ENCODE measurements at regions not wholly inside any gene's neighbourhood (a gene's known extent, or its start where the extent isn't known, plus 50 kb on each side); places are given as distances from the start of the nearest gene placed in this dataset.

GRCh38 chr16:7017006-7017662 lies 315.5 kb upstream of the RBFOX1 start:
- no peak for DNase-seq

- DNase-seq, result no peak
These were observed 317.9 kb upstream of the RBFOX1 start for GRCh38 chr16:7014756-7015155.

GRCh38 chr16:7013990-7014389 lies 318.7 kb upstream of the RBFOX1 start:
- no peak for DNase-seq

GRCh38 chr16:7004266-7004665 lies 328.4 kb upstream of the RBFOX1 start:
- no peak for DNase-seq

GRCh38 chr16:6993544-6993943 lies 339.1 kb upstream of the RBFOX1 start:
- DNase-seq, result no peak

GRCh38 chr16:6988846-6989245 lies 343.8 kb upstream of the RBFOX1 start:
- no peak for DNase-seq

- peak in 1 of 56 donors; percentile 1 for DNase-seq
These were observed 354.7 kb upstream of the RBFOX1 start for GRCh38 chr16:6977916-6978315.

GRCh38 chr16:6977291-6977690 lies 355.4 kb upstream of the RBFOX1 start:
- DNase-seq, result no peak

- DNase-seq, result no peak
These were observed 355.9 kb upstream of the RBFOX1 start for GRCh38 chr16:6976716-6977115.

GRCh38 chr16:6970171-6970857 lies 362.3 kb upstream of the RBFOX1 start:
- no peak for DNase-seq

GRCh38 chr16:6969594-6969993 lies 363.1 kb upstream of the RBFOX1 start:
- no peak for DNase-seq

GRCh38 chr16:6967796-6968320 lies 364.8 kb upstream of the RBFOX1 start:
- peak in 4 of 56 donors; percentile 0 to 7 (median 4) for DNase-seq

- no peak for DNase-seq
These were observed 365.7 kb upstream of the RBFOX1 start for GRCh38 chr16:6966925-6967324.

- DNase-seq, result no peak
These were observed 368.0 kb upstream of the RBFOX1 start for GRCh38 chr16:6964679-6965078.

GRCh38 chr16:6961704-6962103 lies 370.9 kb upstream of the RBFOX1 start:
- DNase-seq, result no peak

- no peak for DNase-seq
These were observed 374.5 kb upstream of the RBFOX1 start for GRCh38 chr16:6958184-6958583.

GRCh38 chr16:6957681-6958080 lies 375.0 kb upstream of the RBFOX1 start:
- no peak for DNase-seq

GRCh38 chr16:6956511-6956910 lies 376.1 kb upstream of the RBFOX1 start:
- no peak for DNase-seq

GRCh38 chr16:6955303-6955702 lies 377.3 kb upstream of the RBFOX1 start:
- DNase-seq, result no peak

GRCh38 chr16:6949240-6949639 lies 383.4 kb upstream of the RBFOX1 start:
- DNase-seq, result no peak

- no peak for DNase-seq
These were observed 385.4 kb upstream of the RBFOX1 start for GRCh38 chr16:6947291-6947690.

- DNase-seq, result no peak
These were observed 385.8 kb upstream of the RBFOX1 start for GRCh38 chr16:6946802-6947201.

- DNase-seq, result no peak
These were observed 386.5 kb upstream of the RBFOX1 start for GRCh38 chr16:6946106-6946505.

Measured in nucleus accumbens (tissue), 56 donors.